ENCODE measurements at regions not wholly inside any gene's neighbourhood (a gene's known extent, or its start where the extent isn't known, plus 50 kb on each side); places are given as distances from the start of the nearest gene placed in this dataset.

DNA sequence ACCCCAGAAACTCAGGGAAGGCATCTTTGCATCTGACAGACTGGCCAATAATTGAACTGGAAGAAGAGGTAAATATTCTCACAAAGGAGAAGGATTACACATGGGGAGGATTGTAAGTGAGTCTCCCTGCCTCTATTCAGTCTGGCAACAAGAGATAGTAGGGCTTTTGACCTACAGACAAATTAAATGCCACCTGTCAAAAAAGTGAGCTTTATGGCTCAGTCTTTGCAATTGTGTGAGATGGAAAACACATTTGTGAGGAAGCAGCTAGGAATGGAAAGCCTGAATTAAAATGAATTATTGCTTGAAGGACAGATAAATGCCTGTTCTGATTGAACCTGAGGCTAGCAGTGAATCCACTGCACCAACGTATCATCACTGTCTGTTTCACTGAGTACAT is 173.3 kb upstream of the GOLIM4 start:
- no peak for DNase-seq
- intact Hi-C loops (cut with DNase I), result no loop called here

DNA sequence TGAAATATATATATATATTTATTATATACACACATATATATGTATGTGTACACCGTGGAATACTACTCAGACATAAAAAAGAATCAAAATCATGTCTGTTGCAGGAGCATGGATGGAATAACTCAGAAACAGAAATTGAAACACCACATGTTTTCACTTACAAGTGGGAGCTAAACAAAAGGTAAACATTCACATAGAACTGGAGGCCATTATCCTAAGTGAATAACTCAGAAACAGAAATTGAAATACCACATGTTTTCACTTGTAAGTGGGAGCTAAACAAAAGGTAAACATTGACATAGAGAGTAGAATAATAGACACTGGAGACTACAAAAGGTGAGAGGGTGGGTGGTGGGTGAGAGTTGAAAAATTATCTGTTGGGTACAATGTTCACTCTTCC is 171.5 kb upstream of the GOLIM4 start:
- intact Hi-C loops (cut with DNase I), result no loop called here
- no peak for DNase-seq

DNA sequence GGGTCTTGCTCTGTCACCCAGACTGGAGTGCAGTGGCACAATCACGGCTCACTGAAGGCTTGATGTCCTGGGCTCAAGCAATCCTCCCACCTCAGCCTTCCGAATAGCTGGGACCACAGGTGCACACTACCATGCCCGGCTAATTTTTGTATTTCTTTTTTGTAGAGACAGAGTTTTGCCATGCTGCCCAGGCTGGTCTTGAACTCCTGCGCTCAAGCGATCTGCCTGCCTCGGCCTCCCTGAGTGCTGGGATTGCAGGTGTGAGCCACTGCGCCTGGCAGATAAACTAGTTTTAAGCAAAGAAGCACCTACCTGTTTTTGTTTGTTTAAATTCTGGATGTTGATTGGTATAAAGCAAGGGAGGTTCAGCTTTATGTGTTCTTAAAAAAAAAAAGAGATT is 170.6 kb upstream of the GOLIM4 start:
- intact Hi-C loops (cut with DNase I), result no loop called here
- no peak for DNase-seq

DNA sequence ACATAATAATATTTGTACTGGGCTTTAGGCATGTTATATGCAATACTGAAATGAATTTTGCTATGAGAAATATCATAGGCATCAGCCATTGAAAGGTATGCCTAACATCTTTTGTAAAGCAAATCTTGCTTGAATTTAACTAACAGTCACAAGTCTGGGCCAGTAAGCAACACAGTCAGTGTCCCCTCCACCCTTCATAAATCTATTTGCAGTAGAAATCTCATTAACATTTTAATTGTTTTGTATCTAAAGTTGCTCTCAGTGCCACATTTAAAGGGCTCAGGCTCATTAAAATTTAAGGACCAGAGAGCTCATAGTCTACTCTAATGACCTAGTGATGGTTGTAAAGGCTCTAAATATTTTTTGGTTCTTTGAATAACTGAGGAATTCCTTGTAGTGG is 167.2 kb upstream of the GOLIM4 start:
- DNase-seq, result no peak
- intact Hi-C loops (cut with DNase I), result no loop called here

DNA sequence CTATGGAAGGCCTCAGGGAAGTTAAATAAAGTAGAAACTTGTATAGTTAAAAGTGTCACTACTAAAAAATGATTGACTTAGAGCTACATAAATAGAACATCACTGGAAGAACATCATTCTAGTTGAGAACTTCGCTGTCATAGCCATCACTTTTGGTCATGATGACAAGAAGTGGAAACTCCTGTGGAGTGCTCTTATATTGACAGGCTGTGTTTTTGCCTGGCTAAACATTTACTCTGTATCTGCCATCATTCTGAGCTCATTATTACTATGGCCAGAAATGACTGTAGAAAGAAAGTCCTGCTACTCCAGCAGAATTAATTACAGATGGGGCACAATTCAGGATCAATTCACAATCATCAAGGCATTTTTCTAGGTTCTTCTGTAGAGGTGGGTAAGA is 165.1 kb upstream of the GOLIM4 start:
- no peak for DNase-seq

DNA sequence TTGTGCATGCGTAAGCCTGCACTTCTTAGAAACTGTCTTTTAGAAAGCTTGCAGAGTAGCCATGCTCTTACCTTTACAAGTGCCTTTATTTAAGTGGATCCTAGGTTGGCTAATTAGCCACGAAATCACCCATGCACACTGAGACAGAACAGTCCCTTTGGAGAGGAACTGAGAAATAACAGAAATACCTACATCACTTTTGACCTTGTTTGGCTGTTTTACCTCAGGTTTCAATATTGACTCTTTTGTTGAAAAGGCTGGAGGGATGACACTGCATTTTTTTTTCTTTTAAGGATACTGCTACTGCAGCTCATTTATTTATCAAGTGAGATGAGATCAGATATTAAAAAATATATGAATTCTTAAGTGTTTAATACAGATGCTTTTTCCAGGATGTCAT is 155.6 kb upstream of the GOLIM4 start:
- intact Hi-C loops (cut with DNase I), result no loop called here
- DNase-seq, result no peak

More for the DNA sequence above, 165.1 kb upstream of the GOLIM4 start:
- intact Hi-C loops (cut with DNase I), result no loop called here

DNA sequence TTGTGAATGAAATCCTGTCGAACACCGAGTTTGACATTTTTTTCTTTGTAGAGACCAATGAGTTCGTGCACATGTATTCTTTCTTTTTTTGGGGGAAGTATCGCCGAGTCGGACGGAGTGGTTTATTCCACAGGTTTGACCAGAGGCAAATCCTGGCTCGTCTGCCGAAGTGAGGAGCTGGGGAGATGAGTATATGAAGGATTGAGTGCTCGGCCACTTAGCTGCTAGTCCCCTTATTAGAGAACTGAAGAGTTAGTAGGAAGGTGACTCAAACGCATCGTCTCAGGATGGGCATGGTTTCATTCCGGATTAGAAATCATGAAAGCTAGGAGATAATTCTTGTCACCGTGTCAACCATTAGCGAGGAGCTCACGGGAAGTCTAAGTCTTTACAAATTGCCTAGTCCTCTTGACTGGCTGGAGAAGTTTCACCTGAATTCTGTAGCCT is 154.7 kb upstream of the GOLIM4 start:
- intact Hi-C loops (cut with DNase I), result no loop called here
- DNase-seq, result peak in 18 of 42 donors; percentile 2 to 44 (median 14)

DNA sequence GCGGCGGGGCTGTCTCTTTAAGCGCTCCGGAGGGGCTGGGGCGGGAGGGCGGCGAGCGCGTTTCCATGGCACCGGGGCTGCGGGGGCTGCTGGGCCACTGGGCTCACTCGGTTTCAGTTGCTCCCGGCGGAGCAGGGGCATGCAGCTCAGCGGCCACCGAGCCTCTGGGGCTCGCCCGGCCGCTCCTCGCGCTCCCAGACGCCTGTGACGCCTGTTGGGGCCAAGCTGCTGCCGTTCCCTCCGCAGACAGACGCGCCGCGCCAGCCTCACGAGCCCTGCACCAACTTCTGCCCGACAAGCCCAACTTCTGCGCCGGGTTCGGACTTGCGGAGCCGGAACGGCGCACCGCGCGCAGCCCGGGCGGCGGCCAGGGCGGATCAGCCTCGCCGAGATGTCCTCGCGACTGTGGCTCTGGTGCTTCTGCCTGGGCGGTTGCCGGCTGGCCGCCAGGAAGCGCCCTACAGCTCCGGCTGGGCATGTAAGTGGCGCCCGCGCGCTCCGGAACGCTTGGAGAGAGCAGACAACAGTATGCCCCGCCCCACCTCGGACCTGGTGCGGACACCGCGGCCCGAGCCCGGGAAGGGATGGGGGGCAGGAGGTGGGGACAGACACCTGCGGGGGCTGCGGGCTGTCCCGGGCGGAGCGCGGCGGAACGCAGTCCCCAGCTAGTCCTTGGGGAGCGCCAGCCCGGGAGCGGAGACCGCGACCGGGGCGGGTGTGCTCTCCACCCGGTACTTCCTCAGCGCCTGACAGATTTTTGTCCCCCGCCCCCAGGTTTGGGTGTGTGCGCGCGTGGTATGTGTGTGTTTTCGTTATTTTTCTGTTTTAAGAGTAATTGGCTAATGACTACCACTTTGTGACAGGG is 154.1 kb upstream of the GOLIM4 start:
- intact Hi-C loops (cut with DNase I), result no loop called here
- DNase-seq, result peak; percentile 45 to 92 (median 78)

DNA sequence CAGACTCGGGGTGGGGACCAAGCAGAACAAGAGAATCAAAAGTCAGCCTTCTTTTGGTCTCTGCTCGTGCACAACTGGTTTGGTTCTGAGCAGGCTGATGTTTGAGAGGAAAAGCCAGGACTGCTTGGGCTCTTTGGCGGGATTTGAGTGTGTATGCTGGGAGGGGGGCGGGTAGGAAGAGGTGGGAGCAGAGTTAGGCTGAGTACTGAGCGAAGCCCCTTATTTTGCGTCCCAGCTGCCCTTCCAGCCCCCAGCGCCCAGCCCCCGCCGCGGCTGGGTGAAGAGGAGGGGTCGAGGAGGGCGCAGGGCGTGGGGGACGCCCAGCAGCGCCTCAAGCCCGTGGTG is 153.5 kb upstream of the GOLIM4 start:
- DNase-seq, result peak in 25 of 42 donors; percentile 2 to 54 (median 23)
- intact Hi-C loops (cut with DNase I), result no loop called here

DNA sequence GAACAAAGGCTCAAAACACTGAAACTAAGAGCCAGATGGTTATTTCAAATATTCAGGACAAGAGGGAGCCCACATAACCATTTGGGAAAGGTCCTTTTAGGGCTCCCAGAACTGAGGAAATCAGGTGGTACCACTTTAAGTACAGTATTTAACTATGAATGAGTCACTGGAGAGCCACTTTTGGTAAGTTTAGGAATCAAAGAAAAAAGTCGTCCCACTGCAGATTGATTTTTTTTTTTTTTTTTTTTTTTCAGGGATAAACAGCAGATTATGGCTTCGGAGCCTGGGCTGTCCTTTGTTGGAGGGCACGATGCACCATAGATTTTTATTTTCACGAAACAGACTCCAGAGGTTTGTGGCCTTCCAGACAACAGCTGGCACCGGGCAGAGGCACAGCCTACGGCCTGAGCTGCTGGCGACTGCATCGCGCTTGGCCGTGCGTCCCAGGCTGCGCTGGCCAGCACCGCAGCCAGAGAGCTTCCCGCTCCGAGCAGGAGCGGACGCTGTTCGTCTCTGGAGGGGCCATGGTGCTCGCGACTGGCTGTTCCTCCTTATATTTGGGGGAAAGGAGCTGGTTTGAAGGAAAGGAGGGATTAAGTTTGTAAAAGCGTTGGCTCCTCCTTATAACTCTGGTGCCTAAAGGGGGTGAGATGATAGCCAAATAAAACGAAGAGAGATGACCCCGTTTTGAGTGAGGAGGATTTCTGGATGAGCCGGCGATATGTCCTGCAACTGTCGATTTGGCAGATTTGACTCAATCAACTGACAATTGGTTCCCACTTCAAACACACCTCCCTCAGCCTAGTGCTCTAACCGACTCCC is 152.9 kb upstream of the GOLIM4 start:
- peak in 37 of 42 donors; percentile 8 to 66 (median 28) for DNase-seq
- intact Hi-C loops (cut with DNase I), result no loop called here

DNA sequence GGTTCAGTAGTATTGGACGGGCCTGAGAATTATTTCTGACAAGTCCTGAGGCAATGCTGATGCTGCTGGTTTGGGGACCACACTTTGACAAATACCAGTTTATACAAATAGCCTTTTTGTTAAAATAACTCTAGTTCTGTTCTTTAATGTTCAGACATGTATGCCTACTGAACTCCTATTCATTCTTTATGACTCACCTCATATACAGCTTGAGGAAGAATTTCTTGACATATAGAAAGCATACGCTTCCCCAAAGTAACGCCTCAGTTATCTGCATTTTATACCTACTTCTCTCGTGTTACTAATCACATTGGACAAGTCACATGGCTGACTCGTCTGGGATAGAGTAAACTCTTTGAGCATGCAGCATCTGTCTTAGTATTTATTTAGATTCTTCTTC is 145.4 kb upstream of the GOLIM4 start:
- intact Hi-C loops (cut with DNase I), result no loop called here
- no peak for DNase-seq

DNA sequence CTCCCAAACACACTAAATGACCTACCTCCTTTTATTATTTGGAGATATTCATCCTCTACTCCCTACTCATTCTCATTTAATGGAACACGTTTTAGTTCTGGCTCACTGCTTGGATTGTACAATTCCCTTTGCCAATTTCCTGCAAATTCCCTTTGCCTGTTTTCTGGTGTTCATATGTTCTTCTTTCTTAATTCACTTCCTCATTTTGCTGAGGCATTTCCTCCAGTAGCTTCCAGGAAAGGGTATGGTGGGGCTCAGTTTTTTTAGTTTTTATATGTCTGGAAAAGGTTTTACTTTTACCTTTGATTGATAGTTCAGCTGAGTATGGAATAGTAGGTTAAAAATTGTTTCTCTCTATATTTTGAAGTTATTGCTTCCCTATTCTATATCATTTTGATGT is 143.6 kb upstream of the GOLIM4 start:
- intact Hi-C loops (cut with DNase I), result no loop called here
- DNase-seq, result no peak

DNA sequence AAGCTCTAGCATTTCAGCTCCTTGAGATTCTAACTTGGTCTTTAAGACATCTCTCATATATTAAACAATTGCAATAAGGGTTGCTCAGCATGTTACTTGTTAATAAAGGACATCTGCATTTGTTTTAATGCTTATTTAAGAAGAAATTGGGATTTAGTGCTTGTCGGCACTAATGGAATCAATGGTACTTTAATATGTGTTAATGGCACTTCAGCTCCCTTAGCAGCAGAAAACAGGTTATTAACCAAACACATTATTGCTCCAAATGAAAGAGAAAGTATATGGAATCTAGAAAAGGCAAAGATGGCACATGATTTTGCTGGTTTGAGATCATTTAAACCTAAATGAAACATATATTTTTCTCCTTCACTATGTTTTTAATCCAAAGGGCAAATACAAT is 137.3 kb upstream of the GOLIM4 start:
- DNase-seq, result no peak
- intact Hi-C loops (cut with DNase I), result no loop called here

DNA sequence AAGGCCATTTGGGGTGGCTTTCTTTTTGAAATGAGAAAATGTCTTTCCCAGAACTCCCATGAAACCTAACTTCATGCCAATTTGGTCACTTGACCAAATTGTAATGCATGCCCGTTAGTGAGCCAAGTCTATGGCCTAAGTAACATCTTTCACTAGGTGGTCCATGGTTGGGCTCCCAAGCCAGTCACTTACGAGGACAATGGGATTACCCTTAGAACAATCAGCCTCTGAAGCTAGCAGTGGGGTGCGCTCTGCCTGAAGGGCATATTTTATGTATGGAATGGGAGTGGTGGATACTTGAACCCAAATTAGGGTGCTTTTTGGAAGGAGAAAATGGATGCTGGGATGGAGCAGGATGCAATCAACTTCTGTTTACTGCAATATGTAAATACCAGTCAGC is 127.4 kb upstream of the GOLIM4 start:
- intact Hi-C loops (cut with DNase I), result no loop called here
- no peak for DNase-seq

DNA sequence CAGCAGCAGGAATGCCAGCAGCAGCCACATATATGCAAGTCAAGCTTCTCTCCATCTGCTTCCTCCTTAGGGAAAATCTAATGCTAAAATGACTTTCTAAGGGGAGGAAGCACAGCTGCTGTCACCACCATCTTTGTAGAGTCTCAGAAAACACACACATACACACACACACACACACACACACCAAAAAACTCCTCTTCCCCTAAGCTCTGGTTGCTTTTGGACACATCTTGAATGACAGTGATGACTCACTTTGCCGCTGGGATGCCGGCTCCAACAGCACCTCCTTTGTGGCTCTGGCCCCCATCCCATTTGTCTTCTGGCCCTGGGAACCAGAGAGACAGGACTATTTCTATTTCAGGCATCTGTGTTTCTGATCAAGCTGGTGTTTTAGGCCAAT is 124.8 kb upstream of the GOLIM4 start:
- intact Hi-C loops (cut with DNase I), result no loop called here
- DNase-seq, result peak in 4 of 42 donors; percentile 4 to 50 (median 26)

DNA sequence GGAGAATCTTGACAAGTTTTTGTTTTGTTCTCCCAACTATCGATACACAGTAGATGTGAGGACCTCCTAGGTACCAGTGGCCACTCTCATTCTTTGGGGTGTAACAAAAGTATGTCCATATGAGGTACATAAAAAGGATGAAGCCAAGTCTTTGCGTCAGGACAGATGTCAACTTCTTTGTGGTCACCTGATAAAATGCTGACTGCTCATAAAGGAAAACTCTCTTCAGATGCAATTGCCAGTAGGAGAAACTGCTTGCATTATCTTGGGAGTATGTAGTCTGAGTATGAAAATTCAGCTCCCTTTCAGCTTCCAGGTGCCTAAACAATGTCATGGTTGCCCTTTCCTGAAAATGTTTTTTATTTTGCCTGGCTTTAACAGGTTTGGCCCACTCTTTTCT is 123.8 kb upstream of the GOLIM4 start:
- intact Hi-C loops (cut with DNase I), result loop anchor here (10.0 kb wide), 1 partner anchor 245 kb away; no protein-coding TSS in a partner anchor
- DNase-seq, result no peak

DNA sequence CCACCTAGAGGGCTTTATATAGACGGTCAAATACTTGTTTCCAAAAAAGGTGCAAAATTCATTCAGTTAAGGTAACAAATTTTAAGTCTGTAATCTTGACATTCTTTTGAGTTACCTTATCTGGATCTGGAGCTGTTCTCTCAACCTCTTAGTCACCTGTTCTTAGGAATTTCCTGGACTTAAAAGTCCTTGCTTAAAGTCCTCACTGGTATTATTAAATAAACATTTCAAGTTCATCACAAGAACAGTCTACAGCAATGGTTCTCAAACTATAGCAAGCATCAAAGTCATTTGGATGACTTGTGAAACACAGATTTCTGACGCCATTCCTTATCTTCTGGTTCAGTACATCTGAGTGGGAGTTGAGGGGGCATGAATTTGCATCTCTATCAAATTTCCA is 122.9 kb upstream of the GOLIM4 start:
- intact Hi-C loops (cut with DNase I), result loop anchor here (10.0 kb wide), 1 partner anchor 246 kb away; no protein-coding TSS in a partner anchor
- no peak for DNase-seq

DNA sequence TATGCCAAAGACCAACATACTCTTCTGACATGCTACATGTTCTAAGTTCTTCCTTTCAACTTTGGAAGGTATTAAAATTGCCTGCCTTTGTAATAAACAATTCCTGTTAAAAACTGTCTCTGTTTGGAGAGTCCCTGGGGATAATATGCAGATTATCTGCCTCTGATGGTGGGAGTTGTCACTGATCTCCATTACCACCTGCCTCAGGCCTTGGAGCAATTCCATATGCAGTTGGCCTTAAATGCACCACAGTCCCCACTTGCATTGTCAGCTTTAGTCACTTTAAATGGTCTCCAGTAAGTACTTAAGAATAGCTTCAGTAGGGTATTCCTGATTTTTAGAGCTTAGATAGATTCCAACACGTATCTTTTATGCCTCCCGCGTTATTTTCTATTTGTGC is 121.1 kb upstream of the GOLIM4 start:
- DNase-seq, result no peak
- intact Hi-C loops (cut with DNase I), result loop anchor here (10.0 kb wide), 1 partner anchor 248 kb away; no protein-coding TSS in a partner anchor

DNA sequence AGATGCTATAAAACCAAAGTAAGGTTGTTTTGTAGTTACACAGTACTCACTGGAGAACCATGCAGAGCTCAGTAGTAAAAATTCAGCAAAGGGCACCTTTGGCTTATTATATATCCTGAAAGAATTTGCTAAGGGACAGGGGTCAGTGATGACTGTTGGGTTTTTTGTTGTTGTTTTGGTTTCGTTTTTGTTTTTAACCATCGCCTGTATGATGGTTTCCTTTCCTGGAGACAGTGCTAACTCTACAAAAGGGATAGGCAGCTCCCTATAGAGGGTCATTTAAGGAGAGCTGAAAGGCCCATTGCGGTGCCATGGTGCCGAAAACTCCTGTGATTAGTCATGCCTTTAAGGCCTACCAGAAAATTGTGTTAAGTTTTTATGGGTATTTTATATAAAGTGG is 118.2 kb upstream of the GOLIM4 start:
- intact Hi-C loops (cut with DNase I), result loop anchor here (5.0 to 10.0 kb wide), 2 partner anchors 251 to 633 kb away; no protein-coding TSS in a partner anchor
- DNase-seq, result no peak

DNA sequence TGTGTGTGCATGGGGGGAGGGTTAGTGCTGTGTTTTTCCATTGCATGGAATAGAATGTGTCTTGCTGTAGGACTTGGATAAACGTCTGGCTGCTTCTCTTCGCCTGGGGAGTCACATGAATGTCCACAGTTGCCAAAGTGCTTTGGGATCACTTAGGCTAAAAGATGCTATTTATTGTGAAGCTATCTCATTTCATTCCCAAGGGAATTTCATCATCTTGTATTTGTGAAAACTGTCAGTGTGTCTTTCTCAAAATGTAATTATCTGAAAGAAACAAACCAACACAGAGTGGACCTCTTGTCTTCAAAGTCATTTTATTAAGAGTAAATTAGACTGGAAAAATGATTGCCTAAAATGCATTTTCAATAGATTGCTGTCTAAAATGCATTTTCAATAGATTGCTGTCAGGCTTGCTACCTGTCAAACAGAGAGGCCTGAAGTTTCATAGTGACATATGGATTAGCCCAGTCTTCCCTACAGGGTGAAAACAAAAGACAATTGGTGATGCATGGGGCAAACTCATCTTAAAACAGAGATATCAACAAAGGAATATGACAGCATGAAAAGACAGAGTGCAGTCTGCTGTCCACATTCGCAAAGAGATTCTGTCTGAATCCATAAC is 117.1 kb upstream of the GOLIM4 start:
- intact Hi-C loops (cut with DNase I), result loop anchor here (5.0 to 10.0 kb wide), 2 partner anchors 252 to 635 kb away; no protein-coding TSS in a partner anchor
- DNase-seq, result peak in 8 of 42 donors; percentile 4 to 51 (median 18)

All from head of caudate nucleus (tissue), 42 donors.